K562 (cell line): ENCODE measurements at regions not wholly inside any gene's neighbourhood (a gene's known extent, or its start where the extent isn't known, plus 50 kb on each side); places are given as distances from the start of the nearest gene placed in this dataset.

Experiments
- ATAC-seq: fragments of 200-7000 bp; cut with Tn5 transposase; 3 replicates; pipeline ENCODE4 v1.9.1; 2020; ENCODE audit warnings: moderate library complexity
- BruUV-seq: library from RNA; stranded (reverse); fragments of 400-500 nt; replicated peaks from 2 replicates; lab custom pipeline; 2021; lab: Mats Ljungman, UMichigan
- CTCF ChIA-PET: fragments of 300-600 bp; formaldehyde crosslinking; extraction: SDS; loops from one replicate; lab custom pipeline; 2021; ENCODE audit warnings: low intra/inter-chr PET ratio; lab: Yijun Ruan, JAX
- POLR2A ChIA-PET: fragments of 300-600, 350-650 bp; sonication (Branson Sonifier 250); formaldehyde crosslinking; extraction: SDS; loops from one replicate; lab custom pipeline; 2021; ENCODE audit warnings: antibody characterized with exemption, inconsistent platforms; lab: Yijun Ruan, JAX
- DNase-seq, 4 experiments: peaks; one replicate each; pipeline versions ENCODE4 v3.0.0 to v3.0.0-alpha.2; 2011 to 2018; ENCODE audit warnings: low spot score in 3 of 4, mixed read lengths in 3 of 4; ENCODE audit errors: extremely low read depth in 1 of 4
- FAIRE-seq: peaks from 2 replicates; lab custom pipeline; 2011; peaks lifted over from hg19 to GRCh38; lab: Jason Lieb, UNC
- H2AFZ ChIP-seq: 2 replicates; pipeline ENCODE4 v1.6.0; 2011; ENCODE audit warnings: low read depth, low read length, control low read depth, inconsistent platforms
- H3K27ac ChIP-seq: fragments of 200-600 bp; 3 replicates; pipeline ENCODE4 v1.8.0; 2011; ENCODE audit warnings: low read depth, mild to moderate bottlenecking, control low read depth, inconsistent platforms, low read length, moderate library complexity, mixed read lengths; ENCODE audit errors: extremely low read depth
- H3K27me3 ChIP-seq, 2 experiments: fragments of 300-600 bp in 1 of 2; 2 replicates in 1 of 2; 3 replicates in 1 of 2; pipeline versions ENCODE4 v1.6.0 to v1.8.0; 2011; ENCODE audit warnings: inconsistent platforms in 2 of 2, low read length in 2 of 2, mild to moderate bottlenecking in 1 of 2, mixed read lengths in 1 of 2, moderate library complexity in 1 of 2; ENCODE audit not compliant: control insufficient read depth in 2 of 2, insufficient read depth in 2 of 2
- H3K36me3 ChIP-seq: fragments of 300-600 bp; 3 replicates; pipeline ENCODE4 v1.8.0; 2011; ENCODE audit warnings: mild to moderate bottlenecking, low read length, inconsistent platforms; ENCODE audit not compliant: control insufficient read depth, insufficient read depth
- H3K4me1 ChIP-seq, 2 experiments: fragments of 200-600 bp in 1 of 2; replicated peaks in 1 of 2; 2 replicates in 1 of 2; 3 replicates in 1 of 2; pipeline versions ENCODE4 v1.5.1 to v1.8.0; 2011; ENCODE audit warnings: inconsistent platforms in 2 of 2, low read length in 2 of 2, mild to moderate bottlenecking in 1 of 2, mixed read lengths in 1 of 2, moderate library complexity in 1 of 2; ENCODE audit not compliant: control insufficient read depth in 2 of 2, insufficient read depth in 2 of 2
- H3K4me2 ChIP-seq: 2 replicates; pipeline ENCODE4 v1.6.1; 2011; ENCODE audit warnings: low read length, control low read depth, inconsistent platforms, mixed read lengths; ENCODE audit not compliant: insufficient read depth
- H3K4me3 ChIP-seq: fragments of 200-600 bp; sonication (generic), shearing (Covaris generic); 2 replicates; pipeline ENCODE4 v1.5.1; 2016; ENCODE audit warnings: control low read depth, inconsistent platforms
- H3K79me2 ChIP-seq: fragments of 200-600 bp; 3 replicates; pipeline ENCODE4 v1.8.0; 2011; ENCODE audit warnings: low read length, inconsistent platforms; ENCODE audit not compliant: control insufficient read depth, insufficient read depth
- H3K9ac ChIP-seq, 2 experiments: 2 replicates each; pipeline versions ENCODE4 v1.6.0 to v1.6.1; 2011; ENCODE audit warnings: low read depth in 2 of 2, low read length in 2 of 2, control low read depth in 1 of 2, inconsistent platforms in 1 of 2, mild to moderate bottlenecking in 1 of 2, mixed read lengths in 1 of 2; ENCODE audit not compliant: insufficient read depth in 1 of 2
- H3K9me1 ChIP-seq: one replicate; pipeline ENCODE4 v1.6.0; 2011; ENCODE audit warnings: inconsistent platforms, mild to moderate bottlenecking, low read length, moderate library complexity; ENCODE audit not compliant: control insufficient read depth, insufficient read depth
- H3K9me3 ChIP-seq: replicated peaks from 2 replicates; pipeline ENCODE4 v1.5.1; 2011; ENCODE audit warnings: low read depth, low read length, inconsistent platforms; ENCODE audit not compliant: control insufficient read depth, insufficient read depth
- H4K20me1 ChIP-seq: replicated peaks from 2 replicates; pipeline ENCODE4 v1.6.1; 2011; ENCODE audit warnings: low read length, inconsistent platforms, mixed read lengths; ENCODE audit not compliant: control insufficient read depth, insufficient read depth
- CEBPG ChIP-seq, 3 experiments: fragments of 200-800 bp in 1 of 3; sonication (Bioruptor generic) in 1 of 3; sonication (generic) in 1 of 3; formaldehyde crosslinking in 1 of 3; IDR thresholded peaks in 2 of 3; conservative IDR thresholded peaks in 1 of 3; 2 replicates each; pipeline versions ENCODE4 v1.6.1 to v1.8.0; 2016 to 2022; ENCODE audit warnings: missing compliant biosample characterization in 2 of 3, missing genetic modification characterization in 2 of 3, mild to moderate bottlenecking in 1 of 3, missing genetic modification reagents in 1 of 3
- KLF1 ChIP-seq: fragments of 450-650 bp; IDR thresholded peaks from 2 replicates; pipeline ENCODE4 v1.6.1; 2016; ENCODE audit warnings: missing genetic modification characterization, missing compliant biosample characterization
- MCM5 ChIP-seq: fragments of 450-650 bp; IDR thresholded peaks from 2 replicates; pipeline ENCODE4 v1.6.1; 2016; ENCODE audit warnings: low read depth
- MTA2 ChIP-seq: fragments of 450-650 bp; IDR thresholded peaks from 2 replicates; pipeline ENCODE4 v1.6.1; 2016; ENCODE audit warnings: low read depth
- MTF1 ChIP-seq: fragments of 250-450 bp; sonication (Bioruptor Pico); IDR thresholded peaks from 2 replicates; pipeline ENCODE4 v1.9.0; 2021; ENCODE audit warnings: moderate library complexity, mild to moderate bottlenecking, inconsistent platforms, borderline replicate concordance
- PHB2 ChIP-seq: fragments of 450-650 bp; IDR thresholded peaks from 2 replicates; pipeline ENCODE4 v1.6.1; 2017; ENCODE audit warnings: low read depth
- POLR3A ChIP-seq: IDR thresholded peaks from 2 replicates; pipeline ENCODE4 v1.6.1; 2011; ENCODE audit warnings: borderline replicate concordance, mild to moderate bottlenecking, moderate library complexity; ENCODE audit not compliant: insufficient read length, insufficient read depth; ENCODE audit errors: extremely low read depth
- ZC3H8 ChIP-seq: fragments of 450-650 bp; IDR thresholded peaks from 2 replicates; pipeline ENCODE4 v1.6.1; 2017
- ZNF668 ChIP-seq: fragments of 250-450 bp; sonication (Bioruptor Pico); IDR thresholded peaks from 2 replicates; pipeline ENCODE4 v1.8.0; 2022; ENCODE audit warnings: mild to moderate bottlenecking, inconsistent platforms
- ZNF699 ChIP-seq: fragments of 250-450 bp; sonication (Bioruptor Pico); IDR thresholded peaks from 2 replicates; pipeline ENCODE4 v1.8.0; 2021; ENCODE audit warnings: mild to moderate bottlenecking, moderate library complexity; ENCODE audit not compliant: insufficient replicate concordance
- WGBS: fragments of 100-300 bp; shearing (Covaris generic); methylation state at CpG from one replicate; pipeline ENCODE4 v1.1.6; 2016; ENCODE audit warnings: low coverage, mixed read lengths; ENCODE audit not compliant: insufficient coverage; ENCODE audit errors: missing lambda C conversion rate; 5-methylcytosine and 5-hydroxymethylcytosine counted together
- in situ Hi-C: fragments of 300-500 bp; cut with MboI; formaldehyde crosslinking; loops from 4 replicates; pipeline ENCODE4 v1.15.0; 2018; ENCODE audit warnings: inconsistent platforms, mixed read lengths
- intact Hi-C: fragments of 100-400 bp; cut with micrococcal nuclease; formaldehyde crosslinking; loops from 2 replicates; pipeline ENCODE4 v1.14.2; 2022
- TF ChIP-seq, protein P1 (sequence below): fragments of 150-350 bp; IDR thresholded peaks from 2 replicates; pipeline ENCODE4 v1.6.1; 2014; ENCODE audit warnings: low read depth, mild to moderate bottlenecking, low read length, borderline replicate concordance
- TF ChIP-seq, protein P2 (sequence below): fragments of 450-650 bp; formaldehyde crosslinking; IDR thresholded peaks from 2 replicates; pipeline ENCODE4 v1.4.0; 2020; ENCODE audit warnings: mild to moderate bottlenecking, moderate library complexity

DNA sequence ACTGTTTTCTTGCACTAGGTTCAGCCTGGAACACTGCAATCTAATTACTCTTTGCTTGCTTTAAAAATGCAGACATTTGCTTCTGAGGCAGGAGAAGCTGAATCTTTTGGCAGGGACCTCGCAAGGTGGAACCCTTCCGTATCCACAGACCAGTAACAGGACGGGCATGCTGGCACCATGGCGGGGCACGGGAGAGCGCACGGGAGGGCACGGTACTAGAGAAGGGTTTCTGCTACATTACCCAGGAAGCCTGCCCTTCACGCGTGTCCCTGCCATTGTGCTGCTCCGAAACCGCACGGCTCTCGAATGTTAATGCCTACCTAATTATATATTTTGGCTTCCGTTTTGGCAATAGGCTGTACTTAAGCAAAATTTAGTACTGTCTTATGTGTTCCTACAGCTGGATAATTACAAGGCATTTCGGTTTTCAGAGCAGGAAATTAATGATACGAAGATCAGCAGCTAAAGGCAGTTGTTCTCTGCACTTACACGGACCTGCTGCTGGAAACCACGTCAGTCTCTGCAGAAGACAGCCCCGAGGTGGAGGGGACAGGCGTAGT lies 430.4 kb downstream of the IRS2 start:
- Histone ChIP-seq H3K9ac (no peak overlapping the region), H3K36me3 (no peaks in the 10 kb centered on the region), H3K9me3 (no peaks in the 10 kb centered on the region), H3K79me2 (no peaks in the 10 kb centered on the region), H3K4me3 (no peak overlapping the region), H3K4me1 (no peaks in the 10 kb centered on the region), H4K20me1 (no peaks in the 10 kb centered on the region), H3K4me2 (no peak overlapping the region), H3K9me1 (no peaks in the 10 kb centered on the region), H3K27ac (no peak overlapping the region), H3K27me3 (0 out of 5 replicates have a peak, but pooled peaks cover 0 to 4% of the 10 kb centered on the region in 2 experiments), H2AFZ (no peak overlapping the region)
- BruUV-seq: no TSS peak
- ATAC-seq (no peak), DNase-seq (no peak), FAIRE-seq (no peak)
- TF ChIP-seq ZC3H8 (no peak), ZNF699 (no peak), MTF1 (CRISPR knock-in tag) (no peak), MTA2 (no peak), CEBPG (CRISPR knock-in tag; IDR thresholded peaks at IDR 0.05) (no peak), CEBPG (tag; conservative IDR thresholded peaks at IDR 0.05 in 1 of 2, IDR thresholded peaks at IDR 0.05 in 1 of 2) (no peak), ZNF668 (CRISPR knock-in tag) (no peak), PHB2 (no peak), KLF1 (tag) (no peak), POLR3A (no peak), MCM5 (no peak)
- TF ChIP-seq, protein P1, sequence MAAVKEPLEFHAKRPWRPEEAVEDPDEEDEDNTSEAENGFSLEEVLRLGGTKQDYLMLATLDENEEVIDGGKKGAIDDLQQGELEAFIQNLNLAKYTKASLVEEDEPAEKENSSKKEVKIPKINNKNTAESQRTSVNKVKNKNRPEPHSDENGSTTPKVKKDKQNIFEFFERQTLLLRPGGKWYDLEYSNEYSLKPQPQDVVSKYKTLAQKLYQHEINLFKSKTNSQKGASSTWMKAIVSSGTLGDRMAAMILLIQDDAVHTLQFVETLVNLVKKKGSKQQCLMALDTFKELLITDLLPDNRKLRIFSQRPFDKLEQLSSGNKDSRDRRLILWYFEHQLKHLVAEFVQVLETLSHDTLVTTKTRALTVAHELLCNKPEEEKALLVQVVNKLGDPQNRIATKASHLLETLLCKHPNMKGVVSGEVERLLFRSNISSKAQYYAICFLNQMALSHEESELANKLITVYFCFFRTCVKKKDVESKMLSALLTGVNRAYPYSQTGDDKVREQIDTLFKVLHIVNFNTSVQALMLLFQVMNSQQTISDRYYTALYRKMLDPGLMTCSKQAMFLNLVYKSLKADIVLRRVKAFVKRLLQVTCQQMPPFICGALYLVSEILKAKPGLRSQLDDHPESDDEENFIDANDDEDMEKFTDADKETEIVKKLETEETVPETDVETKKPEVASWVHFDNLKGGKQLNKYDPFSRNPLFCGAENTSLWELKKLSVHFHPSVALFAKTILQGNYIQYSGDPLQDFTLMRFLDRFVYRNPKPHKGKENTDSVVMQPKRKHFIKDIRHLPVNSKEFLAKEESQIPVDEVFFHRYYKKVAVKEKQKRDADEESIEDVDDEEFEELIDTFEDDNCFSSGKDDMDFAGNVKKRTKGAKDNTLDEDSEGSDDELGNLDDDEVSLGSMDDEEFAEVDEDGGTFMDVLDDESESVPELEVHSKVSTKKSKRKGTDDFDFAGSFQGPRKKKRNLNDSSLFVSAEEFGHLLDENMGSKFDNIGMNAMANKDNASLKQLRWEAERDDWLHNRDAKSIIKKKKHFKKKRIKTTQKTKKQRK: no peak
- TF ChIP-seq, protein P2, sequence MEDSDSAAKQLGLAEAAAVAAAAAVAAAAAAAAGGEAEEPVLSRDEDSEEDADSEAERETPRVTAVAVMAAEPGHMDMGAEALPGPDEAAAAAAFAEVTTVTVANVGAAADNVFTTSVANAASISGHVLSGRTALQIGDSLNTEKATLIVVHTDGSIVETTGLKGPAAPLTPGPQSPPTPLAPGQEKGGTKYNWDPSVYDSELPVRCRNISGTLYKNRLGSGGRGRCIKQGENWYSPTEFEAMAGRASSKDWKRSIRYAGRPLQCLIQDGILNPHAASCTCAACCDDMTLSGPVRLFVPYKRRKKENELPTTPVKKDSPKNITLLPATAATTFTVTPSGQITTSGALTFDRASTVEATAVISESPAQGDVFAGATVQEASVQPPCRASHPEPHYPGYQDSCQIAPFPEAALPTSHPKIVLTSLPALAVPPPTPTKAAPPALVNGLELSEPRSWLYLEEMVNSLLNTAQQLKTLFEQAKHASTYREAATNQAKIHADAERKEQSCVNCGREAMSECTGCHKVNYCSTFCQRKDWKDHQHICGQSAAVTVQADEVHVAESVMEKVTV (CRISPR knock-in tag): no peak
- ChIA-PET CTCF (no interaction called here), POLR2A (no interaction called here)
- WGBS: under 1% methylated on average over 19 of the region's 21 CpGs
- in situ Hi-C loops (no loop called here), intact Hi-C loops (no loop called here)
